ENCODE measurements at regions not wholly inside any gene's neighbourhood (a gene's known extent, or its start where the extent isn't known, plus 50 kb on each side); places are given as distances from the start of the nearest gene placed in this dataset.

GRCh38 chrX:39814391-39814790 lies 283.4 kb downstream of the BCOR start:
- H3K4me3 ChIP-seq (ENCODE audit: low read depth, low read length), result no peak overlapping the region
- TF ChIP-seq, protein P1, sequence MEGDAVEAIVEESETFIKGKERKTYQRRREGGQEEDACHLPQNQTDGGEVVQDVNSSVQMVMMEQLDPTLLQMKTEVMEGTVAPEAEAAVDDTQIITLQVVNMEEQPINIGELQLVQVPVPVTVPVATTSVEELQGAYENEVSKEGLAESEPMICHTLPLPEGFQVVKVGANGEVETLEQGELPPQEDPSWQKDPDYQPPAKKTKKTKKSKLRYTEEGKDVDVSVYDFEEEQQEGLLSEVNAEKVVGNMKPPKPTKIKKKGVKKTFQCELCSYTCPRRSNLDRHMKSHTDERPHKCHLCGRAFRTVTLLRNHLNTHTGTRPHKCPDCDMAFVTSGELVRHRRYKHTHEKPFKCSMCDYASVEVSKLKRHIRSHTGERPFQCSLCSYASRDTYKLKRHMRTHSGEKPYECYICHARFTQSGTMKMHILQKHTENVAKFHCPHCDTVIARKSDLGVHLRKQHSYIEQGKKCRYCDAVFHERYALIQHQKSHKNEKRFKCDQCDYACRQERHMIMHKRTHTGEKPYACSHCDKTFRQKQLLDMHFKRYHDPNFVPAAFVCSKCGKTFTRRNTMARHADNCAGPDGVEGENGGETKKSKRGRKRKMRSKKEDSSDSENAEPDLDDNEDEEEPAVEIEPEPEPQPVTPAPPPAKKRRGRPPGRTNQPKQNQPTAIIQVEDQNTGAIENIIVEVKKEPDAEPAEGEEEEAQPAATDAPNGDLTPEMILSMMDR (IDR thresholded peaks at IDR 0.05; ENCODE audit: borderline replicate concordance, insufficient read depth, low read depth, low read length), result peak; percentile 54; the same call in 1 of the 2 replicates

- TF ChIP-seq, protein P1 (IDR thresholded peaks at IDR 0.05; ENCODE audit: borderline replicate concordance, insufficient read depth, low read depth, low read length), result 0 out of 2 replicates have a peak, but pooled peaks have one; percentile 2
- H3K4me3 ChIP-seq (ENCODE audit: low read depth, low read length), result no peak overlapping the region
These were observed 282.1 kb downstream of the BCOR start for GRCh38 chrX:39815631-39816030.

DNA sequence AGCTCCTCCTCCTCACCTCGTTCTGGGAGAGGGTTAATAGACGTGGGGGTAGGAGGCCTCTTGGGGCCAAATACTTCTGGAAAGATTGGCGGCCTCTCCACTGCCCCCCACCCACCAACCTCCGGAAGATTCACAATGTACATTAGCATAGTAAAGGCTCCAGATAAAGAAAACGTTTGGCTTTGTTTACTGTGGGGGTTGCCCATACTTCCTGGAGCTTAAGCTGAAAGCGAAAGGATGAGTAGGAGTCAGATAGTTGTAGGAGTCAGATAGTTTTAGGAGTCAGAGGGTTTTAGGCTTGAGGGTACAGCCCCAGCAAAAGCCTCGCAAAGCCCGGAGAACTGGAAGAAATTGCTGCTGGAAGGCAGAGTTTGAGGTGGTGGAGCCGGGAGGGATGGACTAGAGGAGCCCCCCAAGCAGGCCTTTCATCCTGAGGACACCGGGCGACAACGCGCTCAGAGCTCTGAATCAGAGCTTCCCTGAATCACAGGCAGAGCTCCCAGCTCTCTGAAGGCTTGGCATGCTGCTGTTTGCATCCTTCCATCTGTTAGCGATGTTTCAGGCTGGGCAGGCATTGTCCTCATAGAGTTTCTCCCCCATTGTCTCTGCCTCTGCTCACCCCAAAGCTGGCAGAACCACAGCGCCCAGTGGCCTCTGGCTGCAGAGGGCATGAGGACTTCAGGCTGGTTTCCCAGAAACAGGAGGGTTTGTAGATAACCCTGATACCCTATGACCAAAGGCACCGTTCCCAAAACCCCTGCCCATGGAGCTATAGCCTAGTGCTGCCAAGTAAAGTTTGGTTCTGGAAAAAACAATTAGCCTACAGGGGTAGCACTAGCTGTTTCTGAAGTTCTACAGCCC lies 280.7 kb downstream of the BCOR start:
- TF ChIP-seq, protein P1 (IDR thresholded peaks at IDR 0.05; ENCODE audit: borderline replicate concordance, insufficient read depth, low read depth, low read length), result no peak
- no peak overlapping the region for H3K4me3 ChIP-seq (ENCODE audit: low read depth, low read length)

GRCh38 chrX:39817754-39818470 lies 279.8 kb downstream of the BCOR start:
- TF ChIP-seq, protein P1 (IDR thresholded peaks at IDR 0.05; ENCODE audit: borderline replicate concordance, insufficient read depth, low read depth, low read length), result no peak
- no peak overlapping the region for H3K4me3 ChIP-seq (ENCODE audit: low read depth, low read length)

- TF ChIP-seq, protein P1 (IDR thresholded peaks at IDR 0.05; ENCODE audit: borderline replicate concordance, insufficient read depth, low read depth, low read length), result no peak
- no peak overlapping the region for H3K4me3 ChIP-seq (ENCODE audit: low read depth, low read length)
These were observed 279.0 kb downstream of the BCOR start for GRCh38 chrX:39818750-39819149.

GRCh38 chrX:39819921-39820849 lies 277.6 kb downstream of the BCOR start:
- H3K4me3 ChIP-seq (ENCODE audit: low read depth, low read length), result no peak overlapping the region
- TF ChIP-seq, protein P1 (IDR thresholded peaks at IDR 0.05; ENCODE audit: borderline replicate concordance, insufficient read depth, low read depth, low read length), result no peak

Measured in GM12875 (cell line).